Muscle layer of duodenum (tissue), 2 donors: ENCODE measurements at regions not wholly inside any gene's neighbourhood (a gene's known extent, or its start where the extent isn't known, plus 50 kb on each side); places are given as distances from the start of the nearest gene placed in this dataset.

Source experiments
- H3K27ac ChIP-seq: one replicate; pipeline ENCODE4 v1.7.0; 2013; ENCODE audit warnings: mild to moderate bottlenecking, low read length
- H3K27me3 ChIP-seq: one replicate; pipeline ENCODE4 v1.7.0; 2013; ENCODE audit warnings: low read depth, mild to moderate bottlenecking, control low read depth, low read length
- H3K36me3 ChIP-seq, 2 donors: one replicate each; pipeline ENCODE4 v1.7.0; 2013; ENCODE audit warnings: low read length in 2 of 2, control low read depth in 1 of 2, mild to moderate bottlenecking in 1 of 2; ENCODE audit not compliant: insufficient read depth in 2 of 2, control insufficient read depth in 1 of 2
- H3K4me1 ChIP-seq, 2 donors: one replicate each; pipeline ENCODE4 v1.7.0; 2013; ENCODE audit warnings: low read length in 2 of 2, mild to moderate bottlenecking in 2 of 2, control low read depth in 1 of 2, moderate library complexity in 1 of 2; ENCODE audit not compliant: insufficient read depth in 2 of 2, control insufficient read depth in 1 of 2
- H3K4me3 ChIP-seq, 2 donors: one replicate each; pipeline ENCODE4 v1.7.0; 2013; ENCODE audit warnings: low read length in 2 of 2, low read depth in 1 of 2, mild to moderate bottlenecking in 1 of 2
- H3K9me3 ChIP-seq, 2 donors: one replicate each; pipeline ENCODE4 v1.7.0; 2013; ENCODE audit warnings: low read length in 2 of 2, control low read depth in 1 of 2, mild to moderate bottlenecking in 1 of 2; ENCODE audit not compliant: control insufficient read depth in 1 of 2
- donor health status: healthy.

- Histone ChIP-seq H3K27me3 (no peaks in the 10 kb centered on the region), H3K27ac (no peak overlapping the region), H3K9me3 (no peaks in the 10 kb centered on the region), H3K4me3 (no peak overlapping the region), H3K4me1 (no peaks in the 10 kb centered on the region), H3K36me3 (no peaks in the 10 kb centered on the region)
Observed at GRCh38 chr3:117622171-117622841, 912.7 kb downstream of the TUSC7 start.

GRCh38 chr3:117624424-117624823 is 914.8 kb downstream of the TUSC7 start:
- H3K4me1 ChIP-seq, result peaks cover 5 to 11% of the 10 kb centered on the region in 2 donors
- no peaks in the 10 kb centered on the region for H3K9me3 ChIP-seq
- H3K36me3 ChIP-seq, result no peaks in the 10 kb centered on the region
- H3K4me3 ChIP-seq, result no peak overlapping the region
- H3K27ac ChIP-seq, result no peak overlapping the region
- H3K27me3 ChIP-seq, result no peaks in the 10 kb centered on the region

GRCh38 chr3:117625174-117625573 is 915.6 kb downstream of the TUSC7 start:
- Histone ChIP-seq H3K27me3 (no peaks in the 10 kb centered on the region), H3K4me3 (no peak overlapping the region), H3K36me3 (no peaks in the 10 kb centered on the region), H3K27ac (no peak overlapping the region), H3K9me3 (no peaks in the 10 kb centered on the region), H3K4me1 (peaks cover 5 to 12% of the 10 kb centered on the region in 2 donors)

GRCh38 chr3:117626577-117626976 is 917.0 kb downstream of the TUSC7 start:
- Histone ChIP-seq H3K9me3 (no peaks in the 10 kb centered on the region), H3K4me3 (no peak overlapping the region), H3K27me3 (no peaks in the 10 kb centered on the region), H3K4me1 (peaks cover 5 to 12% of the 10 kb centered on the region in 2 donors), H3K36me3 (no peaks in the 10 kb centered on the region), H3K27ac (no peak overlapping the region)

- Histone ChIP-seq H3K4me1 (peaks cover 5 to 12% of the 10 kb centered on the region in 2 donors), H3K4me3 (no peak overlapping the region), H3K36me3 (no peaks in the 10 kb centered on the region), H3K27me3 (no peaks in the 10 kb centered on the region), H3K27ac (no peak overlapping the region), H3K9me3 (no peaks in the 10 kb centered on the region)
Observed at GRCh38 chr3:117628823-117629291, 919.3 kb downstream of the TUSC7 start.

- H3K9me3 ChIP-seq, result no peaks in the 10 kb centered on the region
- no peaks in the 10 kb centered on the region for H3K27me3 ChIP-seq
- no peak overlapping the region for H3K27ac ChIP-seq
- H3K36me3 ChIP-seq, result no peaks in the 10 kb centered on the region
- no peak overlapping the region for H3K4me3 ChIP-seq
- peaks cover 5 to 12% of the 10 kb centered on the region in 2 donors for H3K4me1 ChIP-seq
Observed at GRCh38 chr3:117629505-117629904, 919.9 kb downstream of the TUSC7 start.

GRCh38 chr3:117630469-117630868 is 920.9 kb downstream of the TUSC7 start:
- Histone ChIP-seq H3K4me3 (no peak overlapping the region), H3K27ac (no peak overlapping the region), H3K4me1 (peaks cover 5 to 12% of the 10 kb centered on the region in 2 donors), H3K27me3 (no peaks in the 10 kb centered on the region), H3K9me3 (no peaks in the 10 kb centered on the region), H3K36me3 (no peaks in the 10 kb centered on the region)

GRCh38 chr3:117630885-117631284 is 921.3 kb downstream of the TUSC7 start:
- Histone ChIP-seq H3K4me1 (peaks cover 5 to 12% of the 10 kb centered on the region in 2 donors), H3K4me3 (no peak overlapping the region), H3K27ac (no peak overlapping the region), H3K9me3 (no peaks in the 10 kb centered on the region), H3K27me3 (no peaks in the 10 kb centered on the region), H3K36me3 (no peaks in the 10 kb centered on the region)

- no peaks in the 10 kb centered on the region for H3K27me3 ChIP-seq
- H3K4me1 ChIP-seq, result peaks cover 5 to 12% of the 10 kb centered on the region in 2 donors
- no peak overlapping the region for H3K27ac ChIP-seq
- H3K4me3 ChIP-seq, result no peak overlapping the region
- H3K36me3 ChIP-seq, result no peaks in the 10 kb centered on the region
- H3K9me3 ChIP-seq, result no peaks in the 10 kb centered on the region
Observed at GRCh38 chr3:117631781-117632180, 922.2 kb downstream of the TUSC7 start.

GRCh38 chr3:117632191-117632590 is 922.6 kb downstream of the TUSC7 start:
- H3K27ac ChIP-seq, result no peak overlapping the region
- no peaks in the 10 kb centered on the region for H3K27me3 ChIP-seq
- H3K4me1 ChIP-seq, result peaks cover 5 to 12% of the 10 kb centered on the region in 2 donors
- no peaks in the 10 kb centered on the region for H3K36me3 ChIP-seq
- H3K9me3 ChIP-seq, result no peaks in the 10 kb centered on the region
- H3K4me3 ChIP-seq, result no peak overlapping the region

- Histone ChIP-seq H3K4me1 (peaks cover 5 to 12% of the 10 kb centered on the region in 2 donors), H3K27me3 (no peaks in the 10 kb centered on the region), H3K27ac (no peak overlapping the region), H3K9me3 (no peaks in the 10 kb centered on the region), H3K4me3 (no peak overlapping the region), H3K36me3 (no peaks in the 10 kb centered on the region)
Observed at GRCh38 chr3:117633207-117633606, 923.6 kb downstream of the TUSC7 start.

- Histone ChIP-seq H3K27ac (no peak overlapping the region), H3K4me3 (no peak overlapping the region), H3K9me3 (no peaks in the 10 kb centered on the region), H3K4me1 (no peaks in the 10 kb centered on the region), H3K27me3 (no peaks in the 10 kb centered on the region), H3K36me3 (no peaks in the 10 kb centered on the region)
Observed at GRCh38 chr3:117637666-117638065, 928.1 kb downstream of the TUSC7 start.
